C4-2B (cell line): ENCODE measurements at regions not wholly inside any gene's neighbourhood (a gene's known extent, or its start where the extent isn't known, plus 50 kb on each side); places are given as distances from the start of the nearest gene placed in this dataset.

ENCODE experiments used
- H3K27ac ChIP-seq: fragments of 450-650 bp; 2 replicates; pipeline ENCODE4 v1.5.1; 2017
- ZFX ChIP-seq: fragments of 450-650 bp; IDR thresholded peaks from 2 replicates; pipeline ENCODE4 v1.6.1; 2017
- TF ChIP-seq, protein P1 (sequence below): fragments of 450-650 bp; conservative IDR thresholded peaks from 2 replicates; pipeline ENCODE4 v1.5.1; 2017; ENCODE audit warnings: mild to moderate bottlenecking

- no peak overlapping the region for H3K27ac ChIP-seq
Observed at GRCh38 chrX:39627257-39627656, 470.5 kb downstream of the BCOR start.

DNA sequence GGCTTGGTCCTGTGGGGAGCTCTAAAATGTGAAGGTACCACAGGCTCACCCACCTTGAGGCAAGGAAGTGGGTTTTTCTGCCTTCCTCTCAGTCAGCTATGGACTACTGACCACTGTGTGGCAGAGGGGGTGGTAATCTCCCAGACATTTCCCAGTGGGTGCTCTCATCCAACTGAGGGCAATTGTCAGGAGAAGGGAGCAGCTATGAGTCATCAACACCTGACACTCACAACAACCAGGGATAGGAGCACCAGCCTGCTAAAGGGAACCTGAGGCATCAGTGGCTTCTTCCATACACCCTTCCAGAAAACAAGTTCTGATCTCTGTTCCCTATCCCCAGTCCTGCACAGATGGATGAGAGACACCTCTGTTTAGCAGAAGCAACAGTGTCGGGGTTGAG lies 468.8 kb downstream of the BCOR start:
- no peak overlapping the region for H3K27ac ChIP-seq
- TF ChIP-seq, protein P1, sequence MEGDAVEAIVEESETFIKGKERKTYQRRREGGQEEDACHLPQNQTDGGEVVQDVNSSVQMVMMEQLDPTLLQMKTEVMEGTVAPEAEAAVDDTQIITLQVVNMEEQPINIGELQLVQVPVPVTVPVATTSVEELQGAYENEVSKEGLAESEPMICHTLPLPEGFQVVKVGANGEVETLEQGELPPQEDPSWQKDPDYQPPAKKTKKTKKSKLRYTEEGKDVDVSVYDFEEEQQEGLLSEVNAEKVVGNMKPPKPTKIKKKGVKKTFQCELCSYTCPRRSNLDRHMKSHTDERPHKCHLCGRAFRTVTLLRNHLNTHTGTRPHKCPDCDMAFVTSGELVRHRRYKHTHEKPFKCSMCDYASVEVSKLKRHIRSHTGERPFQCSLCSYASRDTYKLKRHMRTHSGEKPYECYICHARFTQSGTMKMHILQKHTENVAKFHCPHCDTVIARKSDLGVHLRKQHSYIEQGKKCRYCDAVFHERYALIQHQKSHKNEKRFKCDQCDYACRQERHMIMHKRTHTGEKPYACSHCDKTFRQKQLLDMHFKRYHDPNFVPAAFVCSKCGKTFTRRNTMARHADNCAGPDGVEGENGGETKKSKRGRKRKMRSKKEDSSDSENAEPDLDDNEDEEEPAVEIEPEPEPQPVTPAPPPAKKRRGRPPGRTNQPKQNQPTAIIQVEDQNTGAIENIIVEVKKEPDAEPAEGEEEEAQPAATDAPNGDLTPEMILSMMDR, result no peak
- no peak for TF ChIP-seq ZFX

More at GRCh38 chrX:39627257-39627656, 470.5 kb downstream of the BCOR start:
- no peak for TF ChIP-seq ZFX
- TF ChIP-seq, protein P1, result no peak

- no peak for TF ChIP-seq ZFX
- TF ChIP-seq, protein P1, result no peak
- no peak overlapping the region for H3K27ac ChIP-seq
Observed at GRCh38 chrX:39630344-39630743, 467.4 kb downstream of the BCOR start.

- TF ChIP-seq, protein P1, result no peak
- TF ChIP-seq ZFX, result no peak
- H3K27ac ChIP-seq, result no peak overlapping the region
Observed at GRCh38 chrX:39631276-39632229, 466.2 kb downstream of the BCOR start.

DNA sequence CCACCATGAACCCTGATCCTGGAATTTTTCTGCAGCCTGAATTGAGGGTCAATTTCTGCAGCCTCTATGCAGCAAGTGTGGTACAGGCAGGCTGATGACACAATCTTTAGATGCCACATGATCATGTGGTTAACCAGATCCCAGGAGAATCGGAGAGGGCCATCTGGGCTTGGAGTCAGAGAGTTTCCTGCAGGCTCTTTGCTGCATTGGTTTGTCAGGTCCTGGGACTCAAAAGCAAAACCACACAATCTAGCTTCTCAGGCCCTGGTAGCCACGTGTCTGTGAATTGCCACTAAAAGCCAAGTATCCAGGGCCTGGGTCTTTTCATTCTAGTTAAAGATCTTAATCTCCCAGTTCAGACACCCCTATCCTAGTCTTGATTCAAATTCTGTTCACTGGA lies 464.5 kb downstream of the BCOR start:
- no peak overlapping the region for H3K27ac ChIP-seq
- TF ChIP-seq, protein P1, result no peak
- no peak for TF ChIP-seq ZFX

- TF ChIP-seq, protein P1, result no peak
- no peak for TF ChIP-seq ZFX
Observed at GRCh38 chrX:39636481-39636880, 461.3 kb downstream of the BCOR start.

GRCh38 chrX:39638526-39638925 lies 459.2 kb downstream of the BCOR start:
- no peak for TF ChIP-seq ZFX
- TF ChIP-seq, protein P1, result no peak
- H3K27ac ChIP-seq, result no peak overlapping the region

More at GRCh38 chrX:39636481-39636880, 461.3 kb downstream of the BCOR start:
- no peak overlapping the region for H3K27ac ChIP-seq
